ENCODE measurements at regions not wholly inside any gene's neighbourhood (a gene's known extent, or its start where the extent isn't known, plus 50 kb on each side); places are given as distances from the start of the nearest gene placed in this dataset.

- no peak for DNase-seq (ENCODE audit: low read depth)
- TF ChIP-seq, protein P1, sequence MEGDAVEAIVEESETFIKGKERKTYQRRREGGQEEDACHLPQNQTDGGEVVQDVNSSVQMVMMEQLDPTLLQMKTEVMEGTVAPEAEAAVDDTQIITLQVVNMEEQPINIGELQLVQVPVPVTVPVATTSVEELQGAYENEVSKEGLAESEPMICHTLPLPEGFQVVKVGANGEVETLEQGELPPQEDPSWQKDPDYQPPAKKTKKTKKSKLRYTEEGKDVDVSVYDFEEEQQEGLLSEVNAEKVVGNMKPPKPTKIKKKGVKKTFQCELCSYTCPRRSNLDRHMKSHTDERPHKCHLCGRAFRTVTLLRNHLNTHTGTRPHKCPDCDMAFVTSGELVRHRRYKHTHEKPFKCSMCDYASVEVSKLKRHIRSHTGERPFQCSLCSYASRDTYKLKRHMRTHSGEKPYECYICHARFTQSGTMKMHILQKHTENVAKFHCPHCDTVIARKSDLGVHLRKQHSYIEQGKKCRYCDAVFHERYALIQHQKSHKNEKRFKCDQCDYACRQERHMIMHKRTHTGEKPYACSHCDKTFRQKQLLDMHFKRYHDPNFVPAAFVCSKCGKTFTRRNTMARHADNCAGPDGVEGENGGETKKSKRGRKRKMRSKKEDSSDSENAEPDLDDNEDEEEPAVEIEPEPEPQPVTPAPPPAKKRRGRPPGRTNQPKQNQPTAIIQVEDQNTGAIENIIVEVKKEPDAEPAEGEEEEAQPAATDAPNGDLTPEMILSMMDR (conservative IDR thresholded peaks at IDR 0.05; ENCODE audit: low read depth, low read length) = no peak
- no peak overlapping the region for H3K4me3 ChIP-seq (ENCODE audit: low read depth, low read length)
Observed at GRCh38 chr13:44170731-44171130, 202.9 kb upstream of the SERP2 start.

GRCh38 chr13:44171156-44171555, 202.5 kb upstream of the SERP2 start:
- TF ChIP-seq, protein P1 (conservative IDR thresholded peaks at IDR 0.05; ENCODE audit: low read depth, low read length) = no peak
- no peak for DNase-seq (ENCODE audit: low read depth)
- H3K4me3 ChIP-seq (ENCODE audit: low read depth, low read length) = no peak overlapping the region

- no peak for DNase-seq (ENCODE audit: low read depth)
- no peak overlapping the region for H3K4me3 ChIP-seq (ENCODE audit: low read depth, low read length)
- TF ChIP-seq, protein P1 (conservative IDR thresholded peaks at IDR 0.05; ENCODE audit: low read depth, low read length) = no peak
Observed at GRCh38 chr13:44171861-44172260, 201.8 kb upstream of the SERP2 start.

DNA sequence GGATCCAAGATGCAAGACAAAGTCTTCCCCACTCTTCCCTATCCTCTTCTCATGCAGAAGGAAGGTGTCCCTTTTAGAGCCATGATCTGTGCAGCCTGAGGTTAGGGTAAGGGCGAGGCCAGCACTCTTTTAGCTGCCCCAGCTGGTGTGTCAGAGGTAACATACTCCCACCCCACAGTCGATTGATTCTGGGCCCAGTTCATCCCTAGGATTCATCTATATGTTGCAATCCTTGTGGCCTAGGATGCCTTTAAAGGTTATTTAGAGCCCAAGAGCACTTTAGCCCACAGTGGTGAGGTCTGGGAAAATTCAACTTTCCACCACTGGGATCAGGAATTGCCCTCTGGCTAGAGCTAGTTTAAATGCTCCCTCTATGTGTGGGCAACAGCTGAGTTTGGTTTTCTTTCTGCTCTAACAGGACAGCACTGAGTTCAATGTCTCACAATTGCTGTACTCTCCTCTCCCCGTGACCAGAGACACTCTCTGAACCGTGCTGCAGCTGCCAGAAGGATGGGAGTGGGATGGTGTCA, 201.3 kb upstream of the SERP2 start:
- no peak for DNase-seq (ENCODE audit: low read depth)
- TF ChIP-seq, protein P1 (conservative IDR thresholded peaks at IDR 0.05; ENCODE audit: low read depth, low read length) = no peak
- H3K4me3 ChIP-seq (ENCODE audit: low read depth, low read length) = no peak overlapping the region

GRCh38 chr13:44174769-44175425, 198.7 kb upstream of the SERP2 start:
- TF ChIP-seq, protein P1 (conservative IDR thresholded peaks at IDR 0.05; ENCODE audit: low read depth, low read length) = no peak
- no peak overlapping the region for H3K4me3 ChIP-seq (ENCODE audit: low read depth, low read length)
- peak; percentile 64 for DNase-seq (ENCODE audit: low read depth)

GRCh38 chr13:44176173-44176572, 197.5 kb upstream of the SERP2 start:
- TF ChIP-seq, protein P1 (conservative IDR thresholded peaks at IDR 0.05; ENCODE audit: low read depth, low read length) = no peak
- no peak overlapping the region for H3K4me3 ChIP-seq (ENCODE audit: low read depth, low read length)
- DNase-seq (ENCODE audit: low read depth) = no peak
